Fibroblast of peridontal ligament (primary cell): ENCODE measurements at regions not wholly inside any gene's neighbourhood (a gene's known extent, or its start where the extent isn't known, plus 50 kb on each side); places are given as distances from the start of the nearest gene placed in this dataset.

Experiments used
- DNase-seq: peaks from one replicate; pipeline ENCODE4 v3.0.0-alpha.2; 2010; ENCODE audit errors: extremely low read depth

DNA sequence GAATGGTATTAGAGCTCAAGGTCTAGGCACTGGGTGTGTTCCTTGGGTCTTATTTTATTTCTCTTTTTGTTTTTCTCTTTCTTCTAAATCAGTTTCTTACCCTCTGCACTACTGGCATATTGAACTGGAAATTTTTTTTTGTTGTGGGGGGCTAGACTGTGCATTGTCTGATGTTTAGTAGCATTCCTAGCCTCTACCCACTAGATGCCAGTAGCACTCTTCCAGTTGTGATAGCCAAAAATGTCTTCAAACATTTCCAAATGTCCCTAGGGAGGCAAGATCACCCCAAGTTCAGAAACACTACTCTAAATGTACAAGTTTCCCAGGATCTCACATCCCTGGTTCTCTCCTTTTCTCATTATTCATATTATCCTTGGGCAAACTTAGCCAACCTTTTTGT lies 69.8 kb upstream of the AMOT start:
- no peak for DNase-seq

DNA sequence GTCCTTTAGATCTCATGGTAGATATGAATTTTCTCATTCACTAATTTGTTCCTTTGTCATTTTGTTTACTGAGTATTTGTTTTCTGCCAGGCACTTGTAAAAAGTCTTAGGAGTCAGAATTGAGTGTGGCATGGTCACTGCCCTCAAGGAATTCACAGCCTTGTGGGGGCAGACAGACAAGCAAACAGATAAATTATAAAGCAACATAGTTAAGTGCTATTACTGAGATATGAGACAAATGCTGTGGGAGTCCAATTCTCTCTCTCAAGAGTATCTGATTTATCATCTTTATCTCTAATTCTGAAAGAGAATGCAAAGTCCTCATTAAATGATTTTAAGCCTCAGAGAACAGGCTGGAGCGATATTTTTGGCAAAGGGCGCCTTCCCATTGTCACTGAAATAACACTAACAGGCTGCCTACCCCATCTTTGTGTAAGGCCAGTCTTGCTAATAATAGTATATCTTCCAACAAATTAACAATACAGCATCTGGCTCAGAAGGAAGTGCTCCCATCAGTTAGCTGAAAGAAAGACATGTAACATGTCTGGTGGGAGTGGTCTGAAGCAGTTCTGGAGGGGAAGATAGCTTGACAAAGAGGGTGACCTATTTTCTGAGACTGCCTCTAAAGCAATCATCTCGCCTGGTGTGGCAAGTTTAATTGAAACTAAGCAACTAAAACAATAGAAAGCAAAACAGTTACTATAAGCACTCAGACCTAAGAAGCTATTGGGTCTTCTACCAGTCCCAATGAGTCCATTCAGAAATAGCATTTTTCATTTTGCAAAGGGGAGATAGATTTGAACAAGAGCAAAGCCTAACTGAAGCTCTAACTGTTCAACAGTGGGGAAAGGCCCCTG lies 61.5 kb upstream of the AMOT start:
- DNase-seq: no peak

- no peak for DNase-seq
These were observed 55.4 kb upstream of the AMOT start for GRCh38 chrX:112896051-112896450.
